ENCODE measurements at regions not wholly inside any gene's neighbourhood (a gene's known extent, or its start where the extent isn't known, plus 50 kb on each side); places are given as distances from the start of the nearest gene placed in this dataset.

GRCh38 chr9:134217431-134218210, 53.3 kb upstream of the RNU6ATAC start:
- no peak for TF ChIP-seq POLR2A (IDR thresholded peaks at IDR 0.05; ENCODE audit: low read depth, low read length)
- TF ChIP-seq POLR2AphosphoS5 (IDR thresholded peaks at IDR 0.05; ENCODE audit: low read depth, low read length) = no peak
